GM13976 (cell line): ENCODE measurements at regions not wholly inside any gene's neighbourhood (a gene's known extent, or its start where the extent isn't known, plus 50 kb on each side); places are given as distances from the start of the nearest gene placed in this dataset.

Experiments
- DNase-seq: peaks from one replicate; pipeline ENCODE4 v3.0.0; 2012; ENCODE audit warnings: low spot score
- CTCF ChIP-seq: IDR thresholded peaks from 2 replicates; pipeline ENCODE4 v1.5.1; 2012; ENCODE audit warnings: borderline replicate concordance, mild to moderate bottlenecking; ENCODE audit not compliant: insufficient read depth; ENCODE audit errors: extremely low read depth, missing control alignments, control extremely low read depth
- in situ Hi-C: fragments of 300-500 bp; cut with MboI; formaldehyde crosslinking; loops from one replicate; pipeline ENCODE4 v1.12.0; 2022; ENCODE audit warnings: low sequenced_read_pairs, mixed read lengths, inconsistent platforms; ENCODE audit not compliant: unreplicated experiment

GRCh38 chr5:155082401-155082800 lies 68.8 kb downstream of the KIF4B start:
- in situ Hi-C loops: no loop called here
- no peak for TF ChIP-seq CTCF
- DNase-seq: no peak

- in situ Hi-C loops: no loop called here
- DNase-seq: no peak
- no peak for TF ChIP-seq CTCF
Observed at GRCh38 chr5:155085282-155085989, 71.9 kb downstream of the KIF4B start.

- TF ChIP-seq CTCF: no peak
- in situ Hi-C loops: no loop called here
- no peak for DNase-seq
Observed at GRCh38 chr5:155087036-155087435, 73.5 kb downstream of the KIF4B start.

GRCh38 chr5:155088811-155089210 lies 75.3 kb downstream of the KIF4B start:
- DNase-seq: no peak
- TF ChIP-seq CTCF: no peak
- in situ Hi-C loops: no loop called here

GRCh38 chr5:155089643-155090042 lies 76.1 kb downstream of the KIF4B start:
- no peak for DNase-seq
- no peak for TF ChIP-seq CTCF
- in situ Hi-C loops: no loop called here

- in situ Hi-C loops: no loop called here
- TF ChIP-seq CTCF: no peak
- DNase-seq: no peak
Observed at GRCh38 chr5:155091063-155091648, 77.6 kb downstream of the KIF4B start.
